CD14-positive monocyte (primary cell): ENCODE measurements at regions not wholly inside any gene's neighbourhood (a gene's known extent, or its start where the extent isn't known, plus 50 kb on each side); places are given as distances from the start of the nearest gene placed in this dataset.

Experiments used
- DNase-seq, 3 donors: peaks; one replicate each; pipeline ENCODE4 v3.0.0-alpha.2; 2011 to 2022
- H2AFZ ChIP-seq: 2 replicates; pipeline ENCODE4 v1.6.0; 2012; ENCODE audit warnings: mild to moderate bottlenecking, low read depth, low read length, inconsistent platforms; ENCODE audit not compliant: insufficient read depth, poor library complexity, severe bottlenecking
- H3K27ac ChIP-seq, 2 donors: 1 replicate in 1 of 2; 2 replicates in 1 of 2; pipeline ENCODE4 v1.5.1; 2012 to 2013; ENCODE audit warnings: low read length in 2 of 2, control low read depth in 1 of 2, inconsistent platforms in 1 of 2, low read depth in 1 of 2, mild to moderate bottlenecking in 1 of 2
- H3K27me3 ChIP-seq, 2 donors: one replicate each; pipeline versions ENCODE4 v1.6.0 to v1.6.1; 2011 to 2013; ENCODE audit warnings: low read length in 2 of 2; ENCODE audit not compliant: control insufficient read depth in 2 of 2, insufficient read depth in 2 of 2
- H3K36me3 ChIP-seq, 2 donors: replicated peaks in 1 of 2; 1 replicate in 1 of 2; 2 replicates in 1 of 2; pipeline versions ENCODE4 v1.5.1 to v1.6.1; 2012 to 2013; ENCODE audit warnings: low read length in 2 of 2, control low read depth in 1 of 2, inconsistent platforms in 1 of 2, mild to moderate bottlenecking in 1 of 2; ENCODE audit not compliant: insufficient read depth in 2 of 2, control insufficient read depth in 1 of 2
- H3K4me1 ChIP-seq, 2 donors: 1 replicate in 1 of 2; 2 replicates in 1 of 2; pipeline versions ENCODE4 v1.5.1 to v1.6.1; 2012 to 2013; ENCODE audit warnings: low read length in 2 of 2, control low read depth in 1 of 2, inconsistent platforms in 1 of 2, mild to moderate bottlenecking in 1 of 2, moderate library complexity in 1 of 2; ENCODE audit not compliant: insufficient read depth in 2 of 2, control insufficient read depth in 1 of 2
- H3K4me2 ChIP-seq: replicated peaks from 2 replicates; pipeline ENCODE3; 2012; ENCODE audit warnings: low read length, moderate library complexity, mild to moderate bottlenecking; ENCODE audit not compliant: poor library complexity, severe bottlenecking; ENCODE audit errors: extremely low read depth
- H3K4me3 ChIP-seq, 3 experiments: fragments of 200-600 bp in 1 of 3; sonication (generic) in 1 of 3; replicated peaks in 1 of 3; 1 replicate in 2 of 3; 2 replicates in 1 of 3; pipeline ENCODE4 v1.5.1; 2011 to 2013; ENCODE audit warnings: low read length in 3 of 3, mild to moderate bottlenecking in 3 of 3, control low read depth in 2 of 3, low read depth in 2 of 3, inconsistent platforms in 1 of 3, moderate library complexity in 1 of 3
- H3K79me2 ChIP-seq: 2 replicates; pipeline ENCODE4 v1.6.0; 2012; ENCODE audit warnings: mild to moderate bottlenecking, control low read depth, inconsistent platforms, low read length, moderate library complexity; ENCODE audit not compliant: insufficient read depth
- H3K9ac ChIP-seq: 2 replicates; pipeline ENCODE4 v1.6.0; 2017; ENCODE audit warnings: low read length, mild to moderate bottlenecking; ENCODE audit not compliant: insufficient read depth, poor library complexity, severe bottlenecking
- H3K9me3 ChIP-seq, 2 donors: replicated peaks in 1 of 2; 1 replicate in 1 of 2; 2 replicates in 1 of 2; pipeline versions ENCODE4 v1.5.1 to v1.6.1; 2012 to 2013; ENCODE audit warnings: low read length in 2 of 2, control low read depth in 1 of 2; ENCODE audit not compliant: control insufficient read depth in 1 of 2, insufficient read depth in 1 of 2
- H4K20me1 ChIP-seq: 2 replicates; pipeline ENCODE4 v1.6.0; 2012; ENCODE audit warnings: mild to moderate bottlenecking, low read length, control low read depth, moderate library complexity; ENCODE audit not compliant: insufficient read depth
- H3K27ac Mint-ChIP-seq, 7 donors: one replicate each; pipeline ENCODE4 v1.8.0; 2020; ENCODE audit warnings: mild to moderate bottlenecking in 7 of 7, mixed read lengths in 7 of 7, moderate library complexity in 6 of 7, inconsistent platforms in 2 of 7
- H3K27me3 Mint-ChIP-seq, 3 donors: one replicate each; pipeline ENCODE4 v1.8.0; 2021 to 2022; ENCODE audit warnings: low read depth in 3 of 3, mild to moderate bottlenecking in 3 of 3, mixed read lengths in 3 of 3, moderate library complexity in 3 of 3, inconsistent platforms in 1 of 3
- H3K36me3 Mint-ChIP-seq, 2 donors: one replicate each; pipeline ENCODE4 v1.8.0; 2020; ENCODE audit warnings: mixed read lengths in 2 of 2, inconsistent platforms in 1 of 2, mild to moderate bottlenecking in 1 of 2
- H3K4me1 Mint-ChIP-seq: one replicate; pipeline ENCODE4 v1.8.0; 2020; ENCODE audit warnings: mild to moderate bottlenecking, mixed read lengths
- H3K4me3 Mint-ChIP-seq, 2 donors: one replicate each; pipeline ENCODE4 v1.8.0; 2020; ENCODE audit warnings: mild to moderate bottlenecking in 2 of 2, mixed read lengths in 2 of 2, moderate library complexity in 1 of 2
- H3K9me3 Mint-ChIP-seq, 7 donors: one replicate each; pipeline ENCODE4 v1.8.0; 2020 to 2022; ENCODE audit warnings: mixed read lengths in 7 of 7, mild to moderate bottlenecking in 6 of 7, moderate library complexity in 6 of 7, inconsistent platforms in 2 of 7
- WGBS: methylation state at CpG from one replicate; pipeline ENCODE4 v1.1.5; 2013; ENCODE audit warnings: missing lambda C conversion rate; ENCODE audit not compliant: insufficient coverage; 5-methylcytosine and 5-hydroxymethylcytosine counted together
- intact Hi-C, 2 donors: fragments of 100-400 bp; cut with micrococcal nuclease; formaldehyde crosslinking; loops; one replicate each; pipeline versions ENCODE4 v1.15.0 to v1.15.1; 2023
- TF ChIP-seq, protein P1 (sequence below): fragments of 200-600 bp; IDR thresholded peaks from one replicate; pipeline ENCODE4 v1.8.0; 2022; ENCODE audit warnings: antibody characterized with exemption, mild to moderate bottlenecking

DNA sequence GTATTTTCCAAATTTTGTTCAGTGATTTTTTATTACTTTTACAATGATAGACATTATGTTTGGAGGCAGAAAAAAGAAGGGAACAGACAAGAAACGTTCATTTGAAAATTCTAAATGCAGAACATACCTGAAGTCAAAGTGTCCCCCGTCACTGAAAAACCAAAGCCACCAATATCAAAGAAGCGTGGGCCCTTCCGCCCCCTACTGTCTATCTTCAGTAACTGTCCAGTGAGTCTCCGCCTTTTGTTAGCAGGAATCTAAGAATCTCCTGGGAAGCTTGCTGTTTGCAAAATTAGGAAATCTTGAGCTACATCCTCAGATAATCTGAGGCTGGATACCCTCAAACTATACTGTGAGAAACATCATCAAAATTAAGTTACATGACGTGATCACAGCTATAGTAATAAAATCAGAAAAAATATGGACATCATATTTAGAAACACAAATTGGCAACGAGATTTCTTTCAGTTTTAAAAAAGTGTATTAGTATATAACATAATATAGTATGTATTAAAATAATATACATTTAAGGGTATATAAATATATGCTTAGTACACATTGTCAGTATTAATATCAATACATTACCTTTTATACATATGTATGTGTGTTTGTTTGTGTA is 169.3 kb upstream of the AKR1E2 start:
- peaks cover 3% of the 10 kb centered on the region for H3K4me1 Mint-ChIP-seq
- Histone ChIP-seq H4K20me1 (no peaks in the 10 kb centered on the region), H2AFZ (no peak overlapping the region), H3K9ac (no peak overlapping the region), H3K4me1 (no peaks in the 10 kb centered on the region), H3K4me2 (no peak overlapping the region), H3K27ac (no peak overlapping the region), H3K4me3 (no peak overlapping the region), H3K27me3 (peaks cover 0 to 2% of the 10 kb centered on the region in 2 donors), H3K36me3 (no peaks in the 10 kb centered on the region), H3K9me3 (no peaks in the 10 kb centered on the region), H3K79me2 (no peaks in the 10 kb centered on the region)
- DNase-seq: peak; percentile 13 to 61 (median 59)
- H3K27ac Mint-ChIP-seq: no peak overlapping the region
- H3K4me3 Mint-ChIP-seq: no peak overlapping the region
- WGBS: 0% methylated on average over 4 of the region's 7 CpGs
- H3K36me3 Mint-ChIP-seq: no peaks in the 10 kb centered on the region
- intact Hi-C loops: loop anchor here (1.0 to 10.0 kb wide), 3 partner anchors 872 to 1417 kb away; partner anchors contain the start of gene KLF6 (in 1 of the 2)
- no peaks in the 10 kb centered on the region for H3K9me3 Mint-ChIP-seq
- TF ChIP-seq, protein P1, sequence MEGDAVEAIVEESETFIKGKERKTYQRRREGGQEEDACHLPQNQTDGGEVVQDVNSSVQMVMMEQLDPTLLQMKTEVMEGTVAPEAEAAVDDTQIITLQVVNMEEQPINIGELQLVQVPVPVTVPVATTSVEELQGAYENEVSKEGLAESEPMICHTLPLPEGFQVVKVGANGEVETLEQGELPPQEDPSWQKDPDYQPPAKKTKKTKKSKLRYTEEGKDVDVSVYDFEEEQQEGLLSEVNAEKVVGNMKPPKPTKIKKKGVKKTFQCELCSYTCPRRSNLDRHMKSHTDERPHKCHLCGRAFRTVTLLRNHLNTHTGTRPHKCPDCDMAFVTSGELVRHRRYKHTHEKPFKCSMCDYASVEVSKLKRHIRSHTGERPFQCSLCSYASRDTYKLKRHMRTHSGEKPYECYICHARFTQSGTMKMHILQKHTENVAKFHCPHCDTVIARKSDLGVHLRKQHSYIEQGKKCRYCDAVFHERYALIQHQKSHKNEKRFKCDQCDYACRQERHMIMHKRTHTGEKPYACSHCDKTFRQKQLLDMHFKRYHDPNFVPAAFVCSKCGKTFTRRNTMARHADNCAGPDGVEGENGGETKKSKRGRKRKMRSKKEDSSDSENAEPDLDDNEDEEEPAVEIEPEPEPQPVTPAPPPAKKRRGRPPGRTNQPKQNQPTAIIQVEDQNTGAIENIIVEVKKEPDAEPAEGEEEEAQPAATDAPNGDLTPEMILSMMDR: peak; percentile 93
- H3K27me3 Mint-ChIP-seq: peaks cover 3 to 5% (median 3%) of the 10 kb centered on the region in 3 donors

DNA sequence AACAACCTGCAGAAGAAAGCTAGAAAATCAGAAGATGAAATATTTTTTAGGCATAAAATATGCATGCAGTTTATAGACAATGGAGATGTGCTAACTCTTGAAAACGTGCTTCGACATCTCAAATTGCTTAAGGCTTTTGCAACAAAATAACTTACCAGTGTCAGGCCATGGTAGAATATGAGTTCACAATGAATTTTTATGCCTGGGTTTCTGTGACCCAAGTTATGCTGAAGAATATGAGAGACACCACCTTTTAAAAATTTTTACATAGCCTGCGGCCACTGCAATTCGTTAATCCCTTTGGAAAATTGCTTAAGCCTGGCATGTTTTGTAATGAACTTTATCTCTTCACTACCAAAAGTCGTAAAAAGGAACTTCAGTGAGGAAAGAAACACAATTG is 170.1 kb upstream of the AKR1E2 start:
- no peaks in the 10 kb centered on the region for H3K9me3 ChIP-seq
- H3K36me3 Mint-ChIP-seq: no peaks in the 10 kb centered on the region
- no CpG with 5 or more reads among the region's 5 CpGs for WGBS
- no peak overlapping the region for H2AFZ ChIP-seq
- no peak overlapping the region for H3K4me3 Mint-ChIP-seq
- H3K9ac ChIP-seq: no peak overlapping the region
- TF ChIP-seq, protein P1: no peak
- peaks cover 3% of the 10 kb centered on the region in 3 donors for H3K27me3 Mint-ChIP-seq
- intact Hi-C loops: loop anchor here (1.0 to 10.0 kb wide), 3 partner anchors 871 to 1417 kb away; partner anchors contain the start of gene KLF6 (in 1 of the 2)
- peaks cover 3% of the 10 kb centered on the region for H3K4me1 Mint-ChIP-seq
- H3K4me3 ChIP-seq: no peak overlapping the region
- H3K36me3 ChIP-seq: no peaks in the 10 kb centered on the region
- peaks cover 0 to 2% of the 10 kb centered on the region in 2 donors for H3K27me3 ChIP-seq
- H3K9me3 Mint-ChIP-seq: no peaks in the 10 kb centered on the region
- no peaks in the 10 kb centered on the region for H3K4me1 ChIP-seq
- no peak overlapping the region for H3K27ac Mint-ChIP-seq
- no peak for DNase-seq
- no peaks in the 10 kb centered on the region for H4K20me1 ChIP-seq
- H3K4me2 ChIP-seq: no peak overlapping the region
- no peak overlapping the region for H3K27ac ChIP-seq
- H3K79me2 ChIP-seq: no peaks in the 10 kb centered on the region
